A673 (cell line): ENCODE measurements at regions not wholly inside any gene's neighbourhood (a gene's known extent, or its start where the extent isn't known, plus 50 kb on each side); places are given as distances from the start of the nearest gene placed in this dataset.

Experiments used
- BruUV-seq: library from RNA; stranded (reverse); fragments of 400-500 nt; replicated peaks from 2 replicates; lab custom pipeline; 2021; lab: Mats Ljungman, UMichigan
- CTCF ChIA-PET: fragments of 300-600 bp; sonication (Branson Sonifier 250); formaldehyde crosslinking; loops from one replicate; lab custom pipeline; 2022; ENCODE audit warnings: antibody characterized with exemption; lab: Charles Lee
- POLR2A ChIA-PET: fragments of 300-600 bp; sonication (Branson Sonifier 250); formaldehyde crosslinking; loops from one replicate; lab custom pipeline; 2022; ENCODE audit warnings: antibody characterized with exemption; ENCODE audit not compliant: low non-redundant PET; lab: Charles Lee
- DNase-seq: peaks from one replicate; pipeline ENCODE4 v3.0.0-alpha.2; 2015; ENCODE audit warnings: low spot score
- H3K27ac ChIP-seq: fragments of 200-600 bp; sonication (generic); 2 replicates; pipeline ENCODE4 v1.5.1; 2016; ENCODE audit warnings: mixed run types, low read depth, mild to moderate bottlenecking, mixed read lengths, antibody characterized with exemption, low read length; ENCODE audit not compliant: poor library complexity, severe bottlenecking
- H3K27me3 ChIP-seq: fragments of 200-600 bp; sonication (generic); replicated peaks from 2 replicates; pipeline ENCODE4 v1.6.1; 2017; ENCODE audit warnings: mixed run types, low read depth, mild to moderate bottlenecking, mixed read lengths, antibody characterized with exemption, low read length; ENCODE audit not compliant: insufficient read depth, poor library complexity
- H3K36me3 ChIP-seq: fragments of 200-600 bp; sonication (generic); 2 replicates; pipeline ENCODE4 v1.6.1; 2016; ENCODE audit warnings: mixed run types, mild to moderate bottlenecking, mixed read lengths, antibody characterized with exemption, low read length; ENCODE audit not compliant: insufficient read depth, poor library complexity, severe bottlenecking
- H3K4me1 ChIP-seq: fragments of 200-600 bp; sonication (generic); 2 replicates; pipeline ENCODE4 v1.6.1; 2017; ENCODE audit warnings: mixed run types, mild to moderate bottlenecking, mixed read lengths, antibody characterized with exemption, low read length; ENCODE audit not compliant: insufficient read depth, poor library complexity, severe bottlenecking
- H3K4me3 ChIP-seq: fragments of 200-600 bp; sonication (generic); 2 replicates; pipeline ENCODE4 v1.5.1; 2016; ENCODE audit warnings: low read depth, mixed run types, mild to moderate bottlenecking, mixed read lengths, low read length; ENCODE audit not compliant: poor library complexity, severe bottlenecking
- H3K9me3 ChIP-seq: fragments of 200-600 bp; sonication (generic); 2 replicates; pipeline ENCODE4 v1.6.1; 2016; ENCODE audit warnings: mixed run types, low read depth, mild to moderate bottlenecking, mixed read lengths, antibody characterized with exemption, low read length; ENCODE audit not compliant: poor library complexity, severe bottlenecking
- EZH2 ChIP-seq: fragments of 200-600 bp; sonication (generic); IDR thresholded peaks from 2 replicates; pipeline ENCODE4 v1.6.1; 2017; ENCODE audit warnings: borderline replicate concordance, low read depth, mild to moderate bottlenecking, mixed read lengths, antibody characterized with exemption, low read length; ENCODE audit not compliant: poor library complexity, severe bottlenecking
- intact Hi-C: fragments of 100-400 bp; cut with micrococcal nuclease; formaldehyde crosslinking; loops from one replicate; pipeline ENCODE4 v1.10.0; 2022; ENCODE audit not compliant: unreplicated experiment
- TF ChIP-seq, protein P1 (sequence below): fragments of 300-800, 200-600 bp; sonication (generic); conservative IDR thresholded peaks from 2 replicates; pipeline ENCODE4 v1.5.1; 2017; ENCODE audit warnings: low read depth, mild to moderate bottlenecking, antibody characterized with exemption, low read length, moderate library complexity, mixed read lengths

GRCh38 chr12:29962276-29963035 is 178.7 kb upstream of the TMTC1 start:
- H3K36me3 ChIP-seq: no peaks in the 10 kb centered on the region
- BruUV-seq: no TSS peak
- H3K4me3 ChIP-seq: no peak overlapping the region
- ChIA-PET POLR2A (no interaction called here), CTCF (no interaction called here)
- no peaks in the 10 kb centered on the region for H3K4me1 ChIP-seq
- H3K27me3 ChIP-seq: no peaks in the 10 kb centered on the region
- no peak overlapping the region for H3K27ac ChIP-seq
- TF ChIP-seq, protein P1, sequence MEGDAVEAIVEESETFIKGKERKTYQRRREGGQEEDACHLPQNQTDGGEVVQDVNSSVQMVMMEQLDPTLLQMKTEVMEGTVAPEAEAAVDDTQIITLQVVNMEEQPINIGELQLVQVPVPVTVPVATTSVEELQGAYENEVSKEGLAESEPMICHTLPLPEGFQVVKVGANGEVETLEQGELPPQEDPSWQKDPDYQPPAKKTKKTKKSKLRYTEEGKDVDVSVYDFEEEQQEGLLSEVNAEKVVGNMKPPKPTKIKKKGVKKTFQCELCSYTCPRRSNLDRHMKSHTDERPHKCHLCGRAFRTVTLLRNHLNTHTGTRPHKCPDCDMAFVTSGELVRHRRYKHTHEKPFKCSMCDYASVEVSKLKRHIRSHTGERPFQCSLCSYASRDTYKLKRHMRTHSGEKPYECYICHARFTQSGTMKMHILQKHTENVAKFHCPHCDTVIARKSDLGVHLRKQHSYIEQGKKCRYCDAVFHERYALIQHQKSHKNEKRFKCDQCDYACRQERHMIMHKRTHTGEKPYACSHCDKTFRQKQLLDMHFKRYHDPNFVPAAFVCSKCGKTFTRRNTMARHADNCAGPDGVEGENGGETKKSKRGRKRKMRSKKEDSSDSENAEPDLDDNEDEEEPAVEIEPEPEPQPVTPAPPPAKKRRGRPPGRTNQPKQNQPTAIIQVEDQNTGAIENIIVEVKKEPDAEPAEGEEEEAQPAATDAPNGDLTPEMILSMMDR: no peak
- TF ChIP-seq EZH2: no peak
- DNase-seq: no peak
- intact Hi-C loops: no loop called here
- no peaks in the 10 kb centered on the region for H3K9me3 ChIP-seq

DNA sequence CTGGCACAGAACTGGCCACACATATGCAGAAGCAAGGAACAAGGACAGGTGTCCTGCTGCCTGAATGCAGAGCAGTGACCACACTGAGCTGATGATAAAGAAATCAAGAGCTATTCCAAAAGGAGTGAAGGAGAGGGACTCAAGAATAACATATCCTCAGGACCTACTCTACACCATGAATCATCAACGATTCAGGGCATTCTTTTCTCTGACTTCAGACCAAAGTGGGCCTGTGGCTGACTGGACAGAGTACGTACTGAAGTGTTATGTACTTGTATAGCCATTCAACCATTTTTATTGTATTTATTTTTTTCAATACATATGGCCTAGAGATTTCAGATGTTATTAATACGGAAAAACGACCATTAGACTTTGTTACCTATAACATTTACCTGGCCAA is 177.5 kb upstream of the TMTC1 start:
- no peak overlapping the region for H3K4me3 ChIP-seq
- intact Hi-C loops: no loop called here
- no peaks in the 10 kb centered on the region for H3K36me3 ChIP-seq
- H3K4me1 ChIP-seq: no peaks in the 10 kb centered on the region
- POLR2A ChIA-PET: no interaction called here
- DNase-seq: no peak
- no TSS peak for BruUV-seq
- H3K27me3 ChIP-seq: no peaks in the 10 kb centered on the region
- H3K27ac ChIP-seq: no peak overlapping the region
- H3K9me3 ChIP-seq: no peaks in the 10 kb centered on the region
- no peak for TF ChIP-seq EZH2
- TF ChIP-seq, protein P1: no peak
- CTCF ChIA-PET: no interaction called here

- ChIA-PET CTCF (no interaction called here), POLR2A (no interaction called here)
These were observed 176.4 kb upstream of the TMTC1 start for GRCh38 chr12:29960122-29960521.

More at GRCh38 chr12:29960122-29960521, 176.4 kb upstream of the TMTC1 start:
- no TSS peak for BruUV-seq
- H3K9me3 ChIP-seq: no peaks in the 10 kb centered on the region
- H3K27ac ChIP-seq: no peak overlapping the region
- H3K4me3 ChIP-seq: no peak overlapping the region
- intact Hi-C loops: no loop called here
- no peaks in the 10 kb centered on the region for H3K27me3 ChIP-seq
- no peak for DNase-seq
- H3K36me3 ChIP-seq: no peaks in the 10 kb centered on the region
- TF ChIP-seq, protein P1: no peak
- no peak for TF ChIP-seq EZH2
- H3K4me1 ChIP-seq: no peaks in the 10 kb centered on the region
